Activated T-cell treated with anti-CD3 and anti-CD28 coated beads, Interleukin-2, amount 50 U/mL, for 24 hours (primary cell): ENCODE measurements at regions not wholly inside any gene's neighbourhood (a gene's known extent, or its start where the extent isn't known, plus 50 kb on each side); places are given as distances from the start of the nearest gene placed in this dataset.

ENCODE experiments used
- DNase-seq: peaks from one replicate; pipeline ENCODE4 v3.0.0-alpha.2; 2020
- H3K27ac Mint-ChIP-seq: 2 replicates; pipeline ENCODE4 v1.8.0; 2020; ENCODE audit warnings: mild to moderate bottlenecking, mixed read lengths
- H3K27me3 Mint-ChIP-seq: 2 replicates; pipeline ENCODE4 v1.8.0; 2020; ENCODE audit warnings: mixed read lengths
- H3K36me3 Mint-ChIP-seq: 2 replicates; pipeline ENCODE4 v1.8.0; 2020; ENCODE audit warnings: low read depth, mixed read lengths
- H3K4me1 Mint-ChIP-seq: 2 replicates; pipeline ENCODE4 v1.8.0; 2020; ENCODE audit warnings: low read depth, mixed read lengths
- H3K4me3 Mint-ChIP-seq: 2 replicates; pipeline ENCODE4 v1.8.0; 2020; ENCODE audit warnings: mild to moderate bottlenecking, moderate library complexity, mixed read lengths
- H3K9me3 Mint-ChIP-seq: 2 replicates; pipeline ENCODE4 v1.8.0; 2020; ENCODE audit warnings: mixed read lengths

DNA sequence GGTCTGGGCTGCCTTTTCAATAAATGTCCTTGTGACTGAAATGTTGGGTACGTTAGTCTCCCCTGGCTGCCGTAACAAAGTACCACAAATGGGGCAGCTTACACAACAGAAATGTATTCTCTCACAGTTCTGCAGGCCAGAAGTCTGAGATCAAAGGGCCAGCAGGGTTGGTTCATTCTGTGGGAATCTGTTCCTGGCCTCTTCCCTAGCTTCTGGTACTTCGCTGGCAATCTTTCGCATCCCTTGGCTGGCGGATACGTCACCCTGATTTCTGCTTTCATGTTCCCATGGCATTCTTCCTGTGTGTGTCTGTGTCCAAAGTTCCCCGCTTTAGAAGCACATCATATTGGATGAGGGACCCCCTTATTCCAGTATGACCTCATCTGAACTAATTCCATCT lies 95.8 kb upstream of the NCOR2 start:
- Mint-ChIP-seq H3K27ac (no peak overlapping the region), H3K36me3 (no peaks in the 10 kb centered on the region), H3K4me3 (no peak overlapping the region), H3K27me3 (no peaks in the 10 kb centered on the region), H3K9me3 (peaks cover 2% of the 10 kb centered on the region), H3K4me1 (no peaks in the 10 kb centered on the region)
- no peak for DNase-seq

GRCh38 chr12:124661341-124661740 lies 93.9 kb upstream of the NCOR2 start:
- H3K36me3 Mint-ChIP-seq = no peaks in the 10 kb centered on the region
- no peak overlapping the region for H3K4me3 Mint-ChIP-seq
- peaks cover 2% of the 10 kb centered on the region for H3K9me3 Mint-ChIP-seq
- no peak overlapping the region for H3K27ac Mint-ChIP-seq
- no peaks in the 10 kb centered on the region for H3K4me1 Mint-ChIP-seq
- no peaks in the 10 kb centered on the region for H3K27me3 Mint-ChIP-seq
- no peak for DNase-seq

DNA sequence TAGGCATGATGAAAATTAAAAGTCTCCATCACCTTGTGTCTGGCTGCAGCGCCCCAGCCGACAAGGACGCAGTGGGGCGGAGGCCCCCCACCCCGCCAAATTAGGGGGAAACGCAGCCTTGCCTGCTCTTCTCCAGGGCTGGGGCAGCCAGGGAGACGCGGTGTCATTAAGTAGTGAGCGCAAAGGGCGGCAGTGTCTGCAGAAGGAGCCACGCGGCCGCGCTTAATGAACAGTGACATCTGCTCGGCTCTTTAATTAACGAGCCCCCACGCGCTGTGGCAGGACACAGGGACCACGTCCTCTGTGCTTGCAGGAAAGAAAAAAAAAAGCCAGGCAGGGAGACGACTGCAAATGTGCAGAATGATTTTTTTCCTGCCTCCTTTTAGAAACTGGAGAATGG lies 93.4 kb upstream of the NCOR2 start:
- peaks cover 3% of the 10 kb centered on the region for H3K27me3 Mint-ChIP-seq
- no peak overlapping the region for H3K4me3 Mint-ChIP-seq
- peaks cover 2% of the 10 kb centered on the region for H3K9me3 Mint-ChIP-seq
- peaks cover 2% of the 10 kb centered on the region for H3K4me1 Mint-ChIP-seq
- H3K27ac Mint-ChIP-seq = no peak overlapping the region
- no peak for DNase-seq
- no peaks in the 10 kb centered on the region for H3K36me3 Mint-ChIP-seq

DNA sequence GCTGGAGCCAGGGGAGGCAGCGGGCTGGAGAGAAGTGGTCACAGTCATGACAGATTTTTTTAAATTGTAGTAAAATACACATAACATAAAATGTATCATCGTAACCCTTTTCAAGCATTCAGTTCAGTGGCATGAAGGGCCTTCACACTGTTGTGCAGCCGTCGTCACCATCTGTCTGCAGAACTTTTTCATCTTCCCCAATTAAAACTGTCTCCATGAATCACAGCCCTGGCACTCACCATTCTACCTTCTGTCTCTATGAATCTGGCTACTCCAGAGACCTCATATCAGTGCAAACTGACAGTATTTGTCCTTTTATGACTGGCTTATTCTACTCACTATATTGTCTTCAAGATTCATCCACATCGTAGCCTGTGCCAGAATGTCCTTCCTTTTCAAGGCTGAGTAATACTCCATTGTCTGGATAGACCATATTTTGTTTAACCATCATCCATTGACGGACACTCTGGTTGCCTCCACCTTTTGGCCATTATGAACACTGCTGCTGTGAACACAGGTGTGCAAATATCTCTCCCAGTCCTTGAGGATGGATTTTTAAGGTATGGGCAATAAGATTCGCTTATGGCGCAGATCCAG lies 91.5 kb upstream of the NCOR2 start:
- H3K4me3 Mint-ChIP-seq = no peak overlapping the region
- peaks cover 4% of the 10 kb centered on the region for H3K4me1 Mint-ChIP-seq
- no peak overlapping the region for H3K27ac Mint-ChIP-seq
- no peak for DNase-seq
- peaks cover 2% of the 10 kb centered on the region for H3K9me3 Mint-ChIP-seq
- no peaks in the 10 kb centered on the region for H3K36me3 Mint-ChIP-seq
- H3K27me3 Mint-ChIP-seq = peaks cover 8% of the 10 kb centered on the region

DNA sequence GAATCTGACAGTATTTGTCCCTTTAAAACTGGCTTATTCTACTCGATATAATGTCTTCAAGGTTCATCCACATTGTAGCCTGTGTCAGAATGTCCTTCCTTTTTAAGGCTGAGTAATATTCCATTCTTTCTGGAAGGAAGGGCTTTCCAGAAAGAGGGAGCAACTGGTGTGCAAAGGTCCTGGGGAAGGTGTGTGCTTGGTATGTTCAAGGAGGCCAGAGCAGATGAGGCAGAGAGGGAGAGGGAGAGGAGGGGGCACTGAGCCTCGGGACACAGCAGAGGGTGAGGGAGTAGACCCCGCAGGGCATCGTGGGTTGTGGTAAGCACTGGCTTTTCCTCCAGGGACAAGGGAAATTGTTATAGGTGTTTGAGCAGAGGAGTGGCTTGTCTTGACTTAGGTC lies 90.9 kb upstream of the NCOR2 start:
- Mint-ChIP-seq H3K9me3 (peaks cover 2% of the 10 kb centered on the region), H3K27me3 (peaks cover 11% of the 10 kb centered on the region), H3K27ac (no peak overlapping the region), H3K4me1 (peaks cover 4% of the 10 kb centered on the region), H3K4me3 (no peak overlapping the region), H3K36me3 (no peaks in the 10 kb centered on the region)
- no peak for DNase-seq

- Mint-ChIP-seq H3K27ac (no peak overlapping the region), H3K4me1 (peaks cover 4% of the 10 kb centered on the region), H3K4me3 (no peak overlapping the region), H3K27me3 (peaks cover 12% of the 10 kb centered on the region), H3K9me3 (peaks cover under 1% of the 10 kb centered on the region), H3K36me3 (no peaks in the 10 kb centered on the region)
- no peak for DNase-seq
These were observed 89.6 kb upstream of the NCOR2 start for GRCh38 chr12:124656947-124657434.

- Mint-ChIP-seq H3K27me3 (peaks cover 12% of the 10 kb centered on the region), H3K36me3 (no peaks in the 10 kb centered on the region), H3K27ac (no peak overlapping the region), H3K9me3 (no peaks in the 10 kb centered on the region), H3K4me1 (peaks cover 4% of the 10 kb centered on the region), H3K4me3 (no peak overlapping the region)
- DNase-seq = no peak
These were observed 88.5 kb upstream of the NCOR2 start for GRCh38 chr12:124655698-124656516.

DNA sequence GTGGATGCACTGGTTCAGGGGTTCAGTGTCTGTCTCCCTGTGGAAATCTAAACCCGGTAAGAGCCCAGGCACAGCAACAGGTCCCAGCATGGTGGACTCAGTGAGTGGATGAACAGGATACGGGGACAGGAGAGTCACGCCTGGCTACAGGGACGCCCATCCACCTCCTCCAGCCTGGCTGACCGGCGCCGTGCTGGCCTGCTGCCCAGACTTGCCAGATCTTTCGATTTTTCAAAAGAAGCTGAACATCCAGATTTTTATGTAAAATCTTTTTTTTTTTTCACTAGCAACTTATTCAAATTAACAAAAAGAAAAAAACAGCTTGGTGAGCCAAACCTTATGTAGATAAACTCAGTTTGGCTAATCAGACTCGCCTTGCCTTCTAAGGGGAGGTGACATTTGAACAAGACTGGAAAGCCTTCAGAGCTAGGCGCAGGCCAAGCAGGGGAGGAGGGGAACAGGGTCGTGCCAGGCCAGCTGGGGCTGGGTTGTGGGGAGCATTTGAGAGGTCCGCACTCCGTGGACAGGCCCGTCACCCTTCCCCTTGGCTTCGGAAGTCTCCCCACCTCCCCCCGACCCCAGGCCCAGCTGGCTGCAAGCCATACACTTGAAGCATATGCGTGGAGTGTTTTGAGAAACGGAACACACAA lies 87.8 kb upstream of the NCOR2 start:
- Mint-ChIP-seq H3K36me3 (no peaks in the 10 kb centered on the region), H3K4me3 (no peak overlapping the region), H3K27me3 (peaks cover 12% of the 10 kb centered on the region), H3K27ac (no peak overlapping the region), H3K9me3 (peaks cover 2% of the 10 kb centered on the region), H3K4me1 (peaks cover 4% of the 10 kb centered on the region)
- DNase-seq = no peak

GRCh38 chr12:124654666-124655047 lies 87.2 kb upstream of the NCOR2 start:
- H3K27ac Mint-ChIP-seq = no peak overlapping the region
- H3K9me3 Mint-ChIP-seq = peaks cover 4% of the 10 kb centered on the region
- H3K4me3 Mint-ChIP-seq = no peak overlapping the region
- peaks cover 12% of the 10 kb centered on the region for H3K27me3 Mint-ChIP-seq
- peaks cover 4% of the 10 kb centered on the region for H3K4me1 Mint-ChIP-seq
- H3K36me3 Mint-ChIP-seq = no peaks in the 10 kb centered on the region
- DNase-seq = no peak

- Mint-ChIP-seq H3K4me1 (peaks cover 4% of the 10 kb centered on the region), H3K9me3 (peaks cover 13% of the 10 kb centered on the region), H3K4me3 (no peak overlapping the region), H3K36me3 (peaks cover 4% of the 10 kb centered on the region), H3K27me3 (peaks cover 12% of the 10 kb centered on the region), H3K27ac (no peak overlapping the region)
- no peak for DNase-seq
These were observed 85.9 kb upstream of the NCOR2 start for GRCh38 chr12:124653169-124653931.

DNA sequence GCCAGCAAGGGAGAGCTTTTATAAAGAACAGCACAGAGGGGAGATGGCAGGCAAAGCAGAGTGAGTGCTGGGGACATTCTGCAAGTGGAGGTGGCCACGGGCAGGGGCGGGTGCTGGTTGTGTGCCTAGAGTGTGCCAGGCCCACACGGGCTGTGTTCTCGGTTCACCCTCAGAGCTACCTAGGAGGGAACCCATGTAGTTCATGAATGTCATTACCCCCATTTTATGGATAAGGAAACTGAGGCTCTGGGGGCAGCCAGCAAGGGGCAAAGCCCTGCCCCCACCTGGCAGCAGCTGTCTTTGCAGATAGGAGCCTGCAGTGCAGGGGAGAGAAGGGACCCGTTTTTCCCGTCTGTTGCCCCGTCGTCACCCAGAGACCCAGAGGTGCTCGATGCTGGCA lies 85.2 kb upstream of the NCOR2 start:
- H3K9me3 Mint-ChIP-seq = peaks cover 19% of the 10 kb centered on the region
- H3K36me3 Mint-ChIP-seq = peaks cover 4% of the 10 kb centered on the region

GRCh38 chr12:124651516-124652273 lies 84.3 kb upstream of the NCOR2 start:
- Mint-ChIP-seq H3K36me3 (peaks cover 4% of the 10 kb centered on the region), H3K27ac (no peak overlapping the region), H3K4me3 (no peak overlapping the region), H3K27me3 (peaks cover 12% of the 10 kb centered on the region), H3K9me3 (peaks cover 23% of the 10 kb centered on the region), H3K4me1 (peaks cover 12% of the 10 kb centered on the region)
- DNase-seq = no peak

More for the DNA sequence above, 85.2 kb upstream of the NCOR2 start:
- H3K27ac Mint-ChIP-seq = no peak overlapping the region
- no peak for DNase-seq
- H3K4me3 Mint-ChIP-seq = no peak overlapping the region
- H3K27me3 Mint-ChIP-seq = peaks cover 12% of the 10 kb centered on the region
- peaks cover 6% of the 10 kb centered on the region for H3K4me1 Mint-ChIP-seq

DNA sequence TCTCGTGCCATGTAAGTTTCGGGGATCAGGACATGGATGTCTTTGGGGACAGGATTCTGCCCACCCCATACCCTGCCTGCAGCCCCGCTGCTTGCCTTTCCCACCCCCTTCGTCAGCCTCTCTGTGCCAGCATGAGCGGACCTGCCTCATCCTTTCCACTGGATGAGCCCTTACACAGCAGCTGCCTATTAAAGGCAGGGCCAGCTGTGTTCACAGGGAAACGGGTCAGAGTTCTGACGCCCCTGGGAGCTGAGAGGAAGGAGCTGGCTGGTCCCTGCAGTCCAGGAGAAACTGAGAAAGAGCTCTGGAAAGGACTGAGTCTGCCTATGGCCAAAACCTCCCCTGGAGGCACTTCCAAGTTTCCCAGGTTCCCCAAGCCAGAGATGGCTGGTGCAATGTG lies 83.5 kb upstream of the NCOR2 start:
- Mint-ChIP-seq H3K4me3 (no peak overlapping the region), H3K27me3 (peaks cover 10% of the 10 kb centered on the region), H3K36me3 (peaks cover 4% of the 10 kb centered on the region), H3K27ac (no peak overlapping the region), H3K4me1 (peaks cover 18% of the 10 kb centered on the region), H3K9me3 (peaks cover 23% of the 10 kb centered on the region)
- DNase-seq = no peak
